ENCODE measurements at regions not wholly inside any gene's neighbourhood (a gene's known extent, or its start where the extent isn't known, plus 50 kb on each side); places are given as distances from the start of the nearest gene placed in this dataset.

DNA sequence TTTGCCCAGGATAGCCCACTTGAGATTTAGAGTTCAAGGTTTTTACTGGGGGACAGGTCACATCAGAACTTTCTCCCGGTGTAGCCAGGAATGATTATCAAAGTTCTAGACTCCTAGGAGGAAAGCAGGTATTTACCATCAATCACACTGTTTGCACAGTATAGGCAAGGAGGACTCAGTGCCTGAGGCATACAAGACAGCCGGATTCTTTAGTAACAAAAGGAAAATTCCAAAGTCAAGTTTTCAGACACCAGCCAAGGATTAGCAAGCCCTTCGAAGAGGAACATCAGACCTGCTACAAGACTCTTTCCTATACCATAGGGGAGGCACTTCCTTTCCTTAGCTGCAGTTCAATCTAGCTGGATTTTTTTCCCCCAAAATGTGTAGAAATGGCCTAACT, 197.8 kb upstream of the USP25 start:
- no peaks in the 10 kb centered on the region for H3K9me3 ChIP-seq (replicated peaks; ENCODE audit: control insufficient read depth, insufficient read depth, low read depth, low read length)
- WGBS (ENCODE audit: insufficient coverage, low coverage, missing lambda C conversion rate), result 6% methylated on average over 3 of the region's 3 CpGs
- H4K20me1 ChIP-seq (replicated peaks; ENCODE audit: control insufficient read depth, insufficient read depth, low read length), result no peaks in the 10 kb centered on the region
- intact Hi-C loops (cut with micrococcal nuclease) (no loop called here), in situ Hi-C loops (cut with MboI) (no loop called here)
- no peaks in the 10 kb centered on the region for H3K36me3 ChIP-seq (ENCODE audit: control insufficient read depth, insufficient read depth, low read length)
- H3K9ac ChIP-seq (ENCODE audit: insufficient read depth in 1 of 2, low read depth in 2 of 2, low read length in 2 of 2), result no peak overlapping the region
- H3K79me2 ChIP-seq (ENCODE audit: control insufficient read depth, insufficient read depth, low read length), result no peaks in the 10 kb centered on the region
- ChIA-PET POLR2A (no interaction called here), CTCF (ENCODE audit: low intra/inter-chr PET ratio) (interaction anchor here (0.6 kb wide), 1 partner anchor 8 kb away, joined by 3 read pairs; no protein-coding TSS in a partner anchor)
- H3K9me1 ChIP-seq (ENCODE audit: control insufficient read depth, insufficient read depth, low read length), result no peaks in the 10 kb centered on the region
- no peak overlapping the region for H3K4me3 ChIP-seq
- H3K4me2 ChIP-seq (ENCODE audit: insufficient read depth, low read length), result no peak overlapping the region
- H3K27ac ChIP-seq (ENCODE audit: extremely low read depth, low read depth, low read length), result no peak overlapping the region
- ATAC-seq (no peak), FAIRE-seq (no peak), DNase-seq (ENCODE audit: extremely low read depth in 1 of 4, low spot score in 3 of 4) (no peak)
- BruUV-seq (replicated peaks), result no TSS peak
- H3K4me1 ChIP-seq (replicated peaks in 1 of 2; ENCODE audit: control insufficient read depth in 2 of 2, insufficient read depth in 2 of 2, low read length in 2 of 2), result no peaks in the 10 kb centered on the region
- H3K27me3 ChIP-seq (ENCODE audit: control insufficient read depth in 2 of 2, insufficient read depth in 2 of 2, low read length in 2 of 2), result no peaks in the 10 kb centered on the region
- no peak overlapping the region for H2AFZ ChIP-seq (ENCODE audit: low read depth, low read length)
- TF ChIP-seq CCAR2 (IDR thresholded peaks at IDR 0.05; ENCODE audit: low read depth, low read length) (no peak), ZNF507 (tag; conservative IDR thresholded peaks at IDR 0.05) (no peak), ZHX1 (conservative IDR thresholded peaks at IDR 0.05; ENCODE audit: low read length) (no peak)
- TF ChIP-seq, protein P1, sequence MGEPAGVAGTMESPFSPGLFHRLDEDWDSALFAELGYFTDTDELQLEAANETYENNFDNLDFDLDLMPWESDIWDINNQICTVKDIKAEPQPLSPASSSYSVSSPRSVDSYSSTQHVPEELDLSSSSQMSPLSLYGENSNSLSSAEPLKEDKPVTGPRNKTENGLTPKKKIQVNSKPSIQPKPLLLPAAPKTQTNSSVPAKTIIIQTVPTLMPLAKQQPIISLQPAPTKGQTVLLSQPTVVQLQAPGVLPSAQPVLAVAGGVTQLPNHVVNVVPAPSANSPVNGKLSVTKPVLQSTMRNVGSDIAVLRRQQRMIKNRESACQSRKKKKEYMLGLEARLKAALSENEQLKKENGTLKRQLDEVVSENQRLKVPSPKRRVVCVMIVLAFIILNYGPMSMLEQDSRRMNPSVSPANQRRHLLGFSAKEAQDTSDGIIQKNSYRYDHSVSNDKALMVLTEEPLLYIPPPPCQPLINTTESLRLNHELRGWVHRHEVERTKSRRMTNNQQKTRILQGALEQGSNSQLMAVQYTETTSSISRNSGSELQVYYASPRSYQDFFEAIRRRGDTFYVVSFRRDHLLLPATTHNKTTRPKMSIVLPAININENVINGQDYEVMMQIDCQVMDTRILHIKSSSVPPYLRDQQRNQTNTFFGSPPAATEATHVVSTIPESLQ (CRISPR knock-in tag; IDR thresholded peaks at IDR 0.05), result no peak
